GM08714 (cell line): ENCODE measurements at regions not wholly inside any gene's neighbourhood (a gene's known extent, or its start where the extent isn't known, plus 50 kb on each side); places are given as distances from the start of the nearest gene placed in this dataset.

Source experiments
- H3K4me3 ChIP-seq: fragments of 200-500 bp; sonication (Bioruptor generic); 2 replicates; pipeline ENCODE4 v1.5.1; 2014; ENCODE audit warnings: mild to moderate bottlenecking, low read length, inconsistent platforms
- ZNF274 ChIP-seq: IDR thresholded peaks from 2 replicates; pipeline ENCODE4 v1.6.1; 2012; ENCODE audit warnings: mild to moderate bottlenecking, low read depth, low read length

- no peak overlapping the region for H3K4me3 ChIP-seq
- TF ChIP-seq ZNF274: no peak
Measured at GRCh38 chr19:32253683-32254508, 91.5 kb upstream of the ZNF507 start.

DNA sequence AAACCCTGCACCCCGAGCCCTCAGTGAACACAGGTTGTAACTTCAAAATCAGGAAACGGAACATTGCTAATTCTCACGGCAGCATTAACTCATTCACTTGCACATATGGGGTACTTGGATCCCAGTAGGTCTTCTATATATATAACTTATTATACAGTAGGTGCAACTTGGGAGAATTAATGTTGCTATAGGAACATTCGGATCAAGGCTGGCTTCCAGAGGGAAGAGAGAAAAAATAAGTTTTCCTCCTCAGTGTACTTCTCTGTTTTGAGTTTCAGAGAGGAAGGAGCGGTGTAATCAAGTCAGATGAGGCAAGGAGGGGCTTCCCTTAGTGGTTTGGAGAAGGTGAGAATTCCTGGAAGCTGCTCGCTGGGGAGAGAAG lies 90.9 kb upstream of the ZNF507 start:
- no peak overlapping the region for H3K4me3 ChIP-seq
- no peak for TF ChIP-seq ZNF274

DNA sequence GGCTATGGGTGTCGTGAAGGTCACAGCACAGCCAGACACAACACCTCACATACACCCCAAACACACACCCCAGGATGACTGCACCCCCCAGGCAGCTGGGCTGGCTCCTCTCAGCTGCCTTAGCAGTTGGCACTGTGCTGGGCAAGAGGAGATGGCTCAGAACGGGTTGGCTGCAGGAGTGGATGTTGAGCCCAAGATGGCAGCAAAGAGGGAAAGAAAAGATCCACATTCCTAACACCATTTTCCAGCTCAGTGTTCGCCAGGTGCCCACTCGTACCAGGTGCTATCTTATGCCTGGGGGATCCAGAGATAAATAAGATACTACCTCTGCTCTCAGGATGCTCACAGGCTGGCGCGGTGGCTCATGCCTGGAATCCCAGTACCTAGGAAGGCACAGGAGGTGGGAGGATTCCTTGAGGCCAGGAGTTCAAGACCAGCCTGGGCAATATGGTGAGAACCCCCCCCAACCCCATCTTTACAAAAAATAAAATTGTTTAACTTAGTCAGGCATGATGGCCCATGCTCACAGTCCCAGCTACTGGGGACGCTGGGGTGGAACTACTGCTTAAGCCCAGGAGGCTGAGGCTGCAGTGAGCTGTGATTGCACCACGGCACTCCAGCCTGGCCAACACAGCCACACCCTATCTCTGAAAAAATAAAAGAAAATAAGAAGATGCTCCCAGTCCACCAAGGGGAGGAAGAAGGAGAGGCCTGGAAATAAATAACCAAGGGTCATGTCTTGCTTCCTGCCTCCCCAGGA lies 89.7 kb upstream of the ZNF507 start:
- no peak for TF ChIP-seq ZNF274
- H3K4me3 ChIP-seq: no peak overlapping the region

DNA sequence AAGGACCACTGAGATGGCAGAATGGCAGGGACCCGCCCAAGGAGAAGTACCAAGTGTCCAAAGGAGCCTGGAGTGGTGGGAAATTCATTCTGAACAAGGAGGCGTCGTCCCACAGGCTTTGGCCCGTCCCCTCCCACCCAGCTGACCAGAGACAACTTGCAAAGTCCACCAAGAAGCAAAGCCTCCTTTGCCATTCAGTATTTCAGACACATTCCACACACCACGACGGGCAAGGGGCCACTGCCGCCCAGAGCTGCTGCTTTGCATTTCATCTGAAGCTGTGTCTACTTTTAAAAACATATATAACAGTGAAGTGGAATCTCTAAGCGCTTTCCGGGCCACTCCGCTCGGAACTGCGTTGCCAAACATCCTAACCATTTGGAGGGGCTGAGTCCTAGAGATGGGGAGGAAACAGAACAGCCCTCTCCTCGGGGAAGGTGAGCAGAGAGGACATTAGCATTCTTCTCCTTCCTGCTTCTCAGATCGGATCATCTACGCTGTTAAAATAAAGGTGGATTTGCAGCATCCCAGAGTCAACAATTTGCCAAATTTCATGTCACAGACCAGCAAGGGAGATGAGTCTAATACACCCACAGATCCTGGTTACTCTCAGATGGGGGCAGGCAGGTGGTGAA lies 89.0 kb upstream of the ZNF507 start:
- no peak overlapping the region for H3K4me3 ChIP-seq
- TF ChIP-seq ZNF274: no peak

DNA sequence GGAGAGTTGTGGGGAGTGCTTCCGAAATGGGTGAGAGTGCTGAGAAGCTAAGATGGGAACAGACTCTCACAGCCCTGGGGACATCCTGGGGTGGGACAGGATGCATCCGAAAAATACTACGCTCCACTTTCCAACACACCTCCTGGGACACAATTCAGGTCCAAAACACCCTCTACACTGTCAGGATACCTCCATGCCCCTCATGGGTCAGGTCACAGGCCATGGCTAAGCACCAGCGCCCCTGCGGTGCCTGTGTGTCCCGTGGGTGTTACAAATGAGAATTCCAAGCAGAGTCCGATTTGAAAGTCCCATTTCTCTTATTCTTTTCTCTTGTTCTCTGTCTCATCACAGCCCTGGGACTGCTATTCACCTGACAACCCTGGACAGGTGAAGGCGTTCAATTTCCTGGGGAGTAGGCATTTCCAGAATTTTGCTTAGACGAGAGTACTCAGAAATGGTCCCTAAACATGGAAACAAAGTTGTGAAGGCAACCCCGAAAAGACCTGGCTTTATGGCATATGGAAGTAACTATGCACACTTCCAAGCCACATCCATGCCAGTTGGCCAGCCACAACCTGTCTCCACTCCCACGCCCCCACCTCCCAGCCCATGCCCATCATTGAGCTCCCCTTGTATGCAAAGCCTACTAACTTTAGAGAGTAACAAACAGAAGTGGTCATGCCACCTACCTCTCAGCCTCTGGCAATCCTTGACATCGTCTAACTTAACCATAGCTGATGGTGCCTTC lies 87.9 kb upstream of the ZNF507 start:
- H3K4me3 ChIP-seq: no peak overlapping the region
- no peak for TF ChIP-seq ZNF274

GRCh38 chr19:32258167-32258566 lies 87.2 kb upstream of the ZNF507 start:
- no peak for TF ChIP-seq ZNF274
- H3K4me3 ChIP-seq: no peak overlapping the region

GRCh38 chr19:32264568-32264967 lies 80.8 kb upstream of the ZNF507 start:
- TF ChIP-seq ZNF274: no peak
- H3K4me3 ChIP-seq: no peak overlapping the region

- no peak overlapping the region for H3K4me3 ChIP-seq
- no peak for TF ChIP-seq ZNF274
Measured at GRCh38 chr19:32265995-32266394, 79.4 kb upstream of the ZNF507 start.

DNA sequence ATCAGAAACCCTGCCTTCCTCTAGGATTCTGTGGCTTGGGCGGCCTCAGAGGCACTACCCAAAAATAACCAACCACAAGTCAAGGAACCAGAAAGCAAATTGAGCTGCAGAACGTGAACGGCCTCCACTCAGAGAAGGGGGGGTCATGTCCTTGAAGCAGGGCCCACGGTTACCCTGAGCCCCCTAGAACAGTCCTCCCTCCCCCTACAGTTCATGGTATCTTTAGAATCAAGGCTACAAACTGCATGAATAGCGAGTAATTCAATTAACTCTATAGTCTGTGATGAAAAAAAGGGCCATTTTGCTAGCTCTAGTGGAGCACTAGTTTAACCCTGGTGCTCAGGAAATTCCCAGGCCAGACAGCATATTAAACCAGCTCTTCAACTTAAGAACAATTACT lies 79.0 kb upstream of the ZNF507 start:
- no peak for TF ChIP-seq ZNF274
- no peak overlapping the region for H3K4me3 ChIP-seq

- TF ChIP-seq ZNF274: no peak
- no peak overlapping the region for H3K4me3 ChIP-seq
Measured at GRCh38 chr19:32268381-32268780, 77.0 kb upstream of the ZNF507 start.

- no peak overlapping the region for H3K4me3 ChIP-seq
- TF ChIP-seq ZNF274: no peak
Measured at GRCh38 chr19:32269831-32270230, 75.6 kb upstream of the ZNF507 start.

DNA sequence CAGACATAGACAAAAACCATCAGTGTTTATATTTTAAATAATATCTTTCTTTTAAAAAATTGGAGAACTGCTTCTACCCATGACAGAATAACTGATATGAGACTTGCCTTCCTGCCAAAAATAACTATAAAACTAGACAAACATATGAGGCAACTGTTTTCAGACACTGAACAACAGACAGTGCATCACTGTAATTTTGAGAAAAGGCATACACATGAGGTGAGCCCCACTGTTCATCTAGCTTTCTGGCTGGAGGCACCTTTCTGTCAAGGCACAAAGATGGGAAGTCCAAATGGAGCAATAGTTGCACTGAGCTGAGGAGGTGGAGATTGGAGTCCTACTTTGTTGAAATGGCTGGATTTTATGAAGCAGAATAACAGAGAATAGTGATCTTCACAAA lies 71.9 kb upstream of the ZNF507 start:
- no peak for TF ChIP-seq ZNF274
- H3K4me3 ChIP-seq: no peak overlapping the region

GRCh38 chr19:32287086-32287485 lies 58.3 kb upstream of the ZNF507 start:
- no peak for TF ChIP-seq ZNF274
- H3K4me3 ChIP-seq: no peak overlapping the region

DNA sequence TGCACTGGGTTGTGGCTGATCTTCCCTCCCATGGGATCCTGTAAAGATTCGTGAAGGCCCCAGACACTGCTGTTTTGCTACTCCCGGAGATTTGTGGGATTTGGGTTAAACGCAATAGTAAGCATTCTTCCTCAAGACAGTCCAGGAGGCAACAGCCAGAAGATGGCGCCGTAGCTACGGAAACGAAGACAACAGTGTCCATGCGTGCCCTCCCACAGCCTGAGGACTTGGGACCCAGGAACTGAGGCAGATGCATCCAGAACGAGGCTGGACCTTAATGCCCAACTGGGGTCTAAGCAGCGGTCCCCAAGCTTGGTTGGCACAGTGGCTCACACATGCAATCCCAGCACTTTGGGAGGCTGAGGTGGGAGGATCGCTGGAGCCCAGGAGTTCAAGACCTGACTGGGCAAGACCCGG lies 57.6 kb upstream of the ZNF507 start:
- TF ChIP-seq ZNF274: no peak
- H3K4me3 ChIP-seq: no peak overlapping the region

- TF ChIP-seq ZNF274: no peak
- H3K4me3 ChIP-seq: no peak overlapping the region
Measured at GRCh38 chr19:32289566-32290210, 55.7 kb upstream of the ZNF507 start.
